ENCODE measurements at regions not wholly inside any gene's neighbourhood (a gene's known extent, or its start where the extent isn't known, plus 50 kb on each side); places are given as distances from the start of the nearest gene placed in this dataset.
"Not testable (repeated sequence)": the region's sequence is repeated elsewhere in the genome, so short reads cannot be mapped to it uniquely, and the experiment has no call there.

GRCh38 chr11:107276077-107276476, 181.5 kb downstream of the CWF19L2 start:
- no peak for DNase-seq

- DNase-seq: no peak
Observed at GRCh38 chr11:107275632-107276031, 182.0 kb downstream of the CWF19L2 start.

GRCh38 chr11:107274138-107274537, 183.5 kb downstream of the CWF19L2 start:
- DNase-seq: no peak

GRCh38 chr11:107272561-107272960, 185.1 kb downstream of the CWF19L2 start:
- DNase-seq: no peak

GRCh38 chr11:107271425-107271824, 186.2 kb downstream of the CWF19L2 start:
- no peak for DNase-seq

- DNase-seq: no peak
Observed at GRCh38 chr11:107268977-107269376, 188.6 kb downstream of the CWF19L2 start.

GRCh38 chr11:107266455-107266854, 191.2 kb downstream of the CWF19L2 start:
- DNase-seq: no peak

- DNase-seq: no peak
Observed at GRCh38 chr11:107265591-107266121, 192.0 kb downstream of the CWF19L2 start.

- no peak for DNase-seq
Observed at GRCh38 chr11:107263844-107264563, 193.6 kb downstream of the CWF19L2 start.

- DNase-seq: no peak
Observed at GRCh38 chr11:107259811-107260221, 197.8 kb downstream of the CWF19L2 start.

GRCh38 chr11:107257710-107258109, 199.9 kb downstream of the CWF19L2 start:
- DNase-seq: no peak

GRCh38 chr11:107253661-107254060, 204.0 kb downstream of the CWF19L2 start:
- not testable (repeated sequence) for DNase-seq

GRCh38 chr11:107252429-107253161, 205.0 kb downstream of the CWF19L2 start:
- no peak for DNase-seq

- no peak for DNase-seq
Observed at GRCh38 chr11:107251298-107251697, 206.3 kb downstream of the CWF19L2 start.

- DNase-seq: no peak
Observed at GRCh38 chr11:107250017-107250416, 207.6 kb downstream of the CWF19L2 start.

- DNase-seq: no peak
Observed at GRCh38 chr11:107249054-107249453, 208.6 kb downstream of the CWF19L2 start.

GRCh38 chr11:107247167-107247861, 210.3 kb downstream of the CWF19L2 start:
- no peak for DNase-seq

- no peak for DNase-seq
Observed at GRCh38 chr11:107243929-107244328, 213.7 kb downstream of the CWF19L2 start.

GRCh38 chr11:107232451-107232850, 214.2 kb upstream of the GUCY1A2 start:
- no peak for DNase-seq

- DNase-seq: no peak
Observed at GRCh38 chr11:107224836-107225235, 206.6 kb upstream of the GUCY1A2 start.

GRCh38 chr11:107222916-107223460, 204.7 kb upstream of the GUCY1A2 start:
- DNase-seq: no peak

- DNase-seq: no peak
Observed at GRCh38 chr11:107222431-107222830, 204.2 kb upstream of the GUCY1A2 start.

GRCh38 chr11:107221748-107222285, 203.5 kb upstream of the GUCY1A2 start:
- no peak for DNase-seq

Data from NCI-H1694 (cell line).